ENCODE measurements at regions not wholly inside any gene's neighbourhood (a gene's known extent, or its start where the extent isn't known, plus 50 kb on each side); places are given as distances from the start of the nearest gene placed in this dataset.

DNA sequence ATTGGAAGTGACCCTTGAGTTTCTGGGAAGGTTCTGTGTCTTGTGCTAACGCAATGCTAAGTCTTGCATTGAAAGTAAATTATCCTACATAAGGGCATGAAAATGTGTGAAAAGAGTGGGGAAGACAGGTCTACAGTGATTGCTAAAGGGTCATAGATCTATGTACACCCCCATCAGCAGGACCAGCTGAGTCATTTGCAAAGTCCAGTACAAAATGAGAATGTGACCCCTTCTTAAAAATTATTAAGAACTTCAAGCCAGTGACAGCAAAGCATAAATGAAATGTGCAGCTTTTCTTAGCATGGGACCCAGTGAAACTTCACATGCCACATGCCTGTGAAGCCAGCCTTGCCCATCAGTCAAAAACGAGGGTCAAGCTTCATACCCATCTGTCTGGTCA is 640.7 kb upstream of the MKI67 start:
- intact Hi-C loops (cut with micrococcal nuclease) (no loop called here), in situ Hi-C loops (cut with MboI) (no loop called here)
- H3K4me2 ChIP-seq (ENCODE audit: insufficient read depth, low read length): no peak overlapping the region
- H3K27ac ChIP-seq (ENCODE audit: extremely low read depth, low read depth, low read length): no peak overlapping the region
- H3K27me3 ChIP-seq (ENCODE audit: control insufficient read depth in 2 of 2, insufficient read depth in 2 of 2, low read length in 2 of 2): peaks cover 0 to 9% of the 10 kb centered on the region in 2 experiments; a peak in 1 of 5 replicates
- CTCF ChIA-PET (ENCODE audit: low intra/inter-chr PET ratio): no interaction called here
- WGBS (ENCODE audit: insufficient coverage, low coverage, missing lambda C conversion rate): 0% methylated on average over 2 of the region's 2 CpGs
- no peaks in the 10 kb centered on the region for H3K9me1 ChIP-seq (ENCODE audit: control insufficient read depth, insufficient read depth, low read length)
- no peaks in the 10 kb centered on the region for H3K4me1 ChIP-seq (replicated peaks in 1 of 2; ENCODE audit: control insufficient read depth in 2 of 2, insufficient read depth in 2 of 2, low read length in 2 of 2)
- H3K36me3 ChIP-seq (ENCODE audit: control insufficient read depth, insufficient read depth, low read length): no peaks in the 10 kb centered on the region
- no peak overlapping the region for H3K4me3 ChIP-seq
- FAIRE-seq (no peak), DNase-seq (ENCODE audit: extremely low read depth in 1 of 4, low spot score in 3 of 4) (no peak), ATAC-seq (no peak)
- no peak overlapping the region for H2AFZ ChIP-seq (ENCODE audit: low read depth, low read length)
- BruUV-seq (replicated peaks): no TSS peak
- H4K20me1 ChIP-seq (replicated peaks; ENCODE audit: control insufficient read depth, insufficient read depth, low read length): no peaks in the 10 kb centered on the region
- H3K79me2 ChIP-seq (ENCODE audit: control insufficient read depth, insufficient read depth, low read length): no peaks in the 10 kb centered on the region
- POLR2A ChIA-PET: interaction anchor here (0.6 kb wide), 1 partner anchor 8 kb away, joined by 3 read pairs; no protein-coding TSS in a partner anchor
- no peaks in the 10 kb centered on the region for H3K9me3 ChIP-seq (replicated peaks; ENCODE audit: control insufficient read depth, insufficient read depth, low read depth, low read length)
- no peak overlapping the region for H3K9ac ChIP-seq (ENCODE audit: insufficient read depth in 1 of 2, low read depth in 2 of 2, low read length in 2 of 2)
- TF ChIP-seq, protein P1, sequence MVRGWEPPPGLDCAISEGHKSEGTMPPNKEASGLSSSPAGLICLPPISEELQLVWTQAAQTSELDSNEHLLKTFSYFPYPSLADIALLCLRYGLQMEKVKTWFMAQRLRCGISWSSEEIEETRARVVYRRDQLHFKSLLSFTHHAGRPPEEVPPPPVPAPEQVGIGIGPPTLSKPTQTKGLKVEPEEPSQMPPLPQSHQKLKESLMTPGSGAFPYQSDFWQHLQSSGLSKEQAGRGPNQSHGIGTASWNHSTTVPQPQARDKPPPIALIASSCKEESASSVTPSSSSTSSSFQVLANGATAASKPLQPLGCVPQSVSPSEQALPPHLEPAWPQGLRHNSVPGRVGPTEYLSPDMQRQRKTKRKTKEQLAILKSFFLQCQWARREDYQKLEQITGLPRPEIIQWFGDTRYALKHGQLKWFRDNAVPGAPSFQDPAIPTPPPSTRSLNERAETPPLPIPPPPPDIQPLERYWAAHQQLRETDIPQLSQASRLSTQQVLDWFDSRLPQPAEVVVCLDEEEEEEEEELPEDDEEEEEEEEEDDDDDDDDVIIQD (CRISPR knock-in tag; IDR thresholded peaks at IDR 0.05): no peak
- TF ChIP-seq SRF (CRISPR knock-in tag; IDR thresholded peaks at IDR 0.05) (no peak), FOXJ2 (tag; IDR thresholded peaks at IDR 0.05) (no peak), ZNF551 (CRISPR knock-in tag; IDR thresholded peaks at IDR 0.05) (no peak), HNRNPUL1 (IDR thresholded peaks at IDR 0.05; ENCODE audit: low read length) (no peak), ZEB2 (IDR thresholded peaks at IDR 0.05) (no peak), ZBTB8A (IDR thresholded peaks at IDR 0.05; ENCODE audit: partially characterized antibody) (no peak), CCAR2 (IDR thresholded peaks at IDR 0.05; ENCODE audit: low read depth, low read length) (no peak), STAT5B (CRISPR knock-in tag; IDR thresholded peaks at IDR 0.05) (no peak), NEUROD1 (IDR thresholded peaks at IDR 0.05; ENCODE audit: borderline replicate concordance, low read depth, low read length, partially characterized antibody) (no peak), ZNF778 (CRISPR knock-in tag; IDR thresholded peaks at IDR 0.05) (no peak), RAD21 (CRISPR knock-in tag; conservative IDR thresholded peaks at IDR 0.05 in 1 of 2, IDR thresholded peaks at IDR 0.05 in 1 of 2) (no peak), ZNF354B (CRISPR knock-in tag; IDR thresholded peaks at IDR 0.05) (no peak), ZNF311 (CRISPR knock-in tag; IDR thresholded peaks at IDR 0.05) (no peak), ZNF644 (tag; IDR thresholded peaks at IDR 0.05; ENCODE audit: low read depth) (no peak), CBX2 (IDR thresholded peaks at IDR 0.05; ENCODE audit: insufficient read depth, low read length, poor library complexity, severe bottlenecking) (no peak)
- TF ChIP-seq, protein P2, sequence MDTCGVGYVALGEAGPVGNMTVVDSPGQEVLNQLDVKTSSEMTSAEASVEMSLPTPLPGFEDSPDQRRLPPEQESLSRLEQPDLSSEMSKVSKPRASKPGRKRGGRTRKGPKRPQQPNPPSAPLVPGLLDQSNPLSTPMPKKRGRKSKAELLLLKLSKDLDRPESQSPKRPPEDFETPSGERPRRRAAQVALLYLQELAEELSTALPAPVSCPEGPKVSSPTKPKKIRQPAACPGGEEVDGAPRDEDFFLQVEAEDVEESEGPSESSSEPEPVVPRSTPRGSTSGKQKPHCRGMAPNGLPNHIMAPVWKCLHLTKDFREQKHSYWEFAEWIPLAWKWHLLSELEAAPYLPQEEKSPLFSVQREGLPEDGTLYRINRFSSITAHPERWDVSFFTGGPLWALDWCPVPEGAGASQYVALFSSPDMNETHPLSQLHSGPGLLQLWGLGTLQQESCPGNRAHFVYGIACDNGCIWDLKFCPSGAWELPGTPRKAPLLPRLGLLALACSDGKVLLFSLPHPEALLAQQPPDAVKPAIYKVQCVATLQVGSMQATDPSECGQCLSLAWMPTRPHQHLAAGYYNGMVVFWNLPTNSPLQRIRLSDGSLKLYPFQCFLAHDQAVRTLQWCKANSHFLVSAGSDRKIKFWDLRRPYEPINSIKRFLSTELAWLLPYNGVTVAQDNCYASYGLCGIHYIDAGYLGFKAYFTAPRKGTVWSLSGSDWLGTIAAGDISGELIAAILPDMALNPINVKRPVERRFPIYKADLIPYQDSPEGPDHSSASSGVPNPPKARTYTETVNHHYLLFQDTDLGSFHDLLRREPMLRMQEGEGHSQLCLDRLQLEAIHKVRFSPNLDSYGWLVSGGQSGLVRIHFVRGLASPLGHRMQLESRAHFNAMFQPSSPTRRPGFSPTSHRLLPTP (IDR thresholded peaks at IDR 0.05; ENCODE audit: borderline replicate concordance, extremely low read depth, insufficient read length): no peak
- TF ChIP-seq, protein P3, sequence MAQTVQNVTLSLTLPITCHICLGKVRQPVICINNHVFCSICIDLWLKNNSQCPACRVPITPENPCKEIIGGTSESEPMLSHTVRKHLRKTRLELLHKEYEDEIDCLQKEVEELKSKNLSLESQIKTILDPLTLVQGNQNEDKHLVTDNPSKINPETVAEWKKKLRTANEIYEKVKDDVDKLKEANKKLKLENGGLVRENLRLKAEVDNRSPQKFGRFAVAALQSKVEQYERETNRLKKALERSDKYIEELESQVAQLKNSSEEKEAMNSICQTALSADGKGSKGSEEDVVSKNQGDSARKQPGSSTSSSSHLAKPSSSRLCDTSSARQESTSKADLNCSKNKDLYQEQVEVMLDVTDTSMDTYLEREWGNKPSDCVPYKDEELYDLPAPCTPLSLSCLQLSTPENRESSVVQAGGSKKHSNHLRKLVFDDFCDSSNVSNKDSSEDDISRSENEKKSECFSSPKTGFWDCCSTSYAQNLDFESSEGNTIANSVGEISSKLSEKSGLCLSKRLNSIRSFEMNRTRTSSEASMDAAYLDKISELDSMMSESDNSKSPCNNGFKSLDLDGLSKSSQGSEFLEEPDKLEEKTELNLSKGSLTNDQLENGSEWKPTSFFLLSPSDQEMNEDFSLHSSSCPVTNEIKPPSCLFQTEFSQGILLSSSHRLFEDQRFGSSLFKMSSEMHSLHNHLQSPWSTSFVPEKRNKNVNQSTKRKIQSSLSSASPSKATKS (CRISPR knock-in tag; IDR thresholded peaks at IDR 0.05): no peak

All from K562 (cell line).